Upper lobe of left lung (tissue), 6 donors: ENCODE measurements at regions not wholly inside any gene's neighbourhood (a gene's known extent, or its start where the extent isn't known, plus 50 kb on each side); places are given as distances from the start of the nearest gene placed in this dataset.

Source experiments
- ATAC-seq, 2 donors: fragments of 200-7000 bp; cut with Tn5 transposase; one replicate each; pipeline ENCODE4 v1.9.1; 2022; ENCODE audit warnings: mild to moderate bottlenecking in 2 of 2, moderate library complexity in 2 of 2; ENCODE audit not compliant: low FRiP score in 2 of 2
- DNase-seq, 2 donors: peaks; one replicate each; pipeline ENCODE4 v3.0.0-alpha.2; 2019 to 2020
- H3K27ac ChIP-seq, 4 donors: fragments of 200-600 bp; sonication (generic); one replicate each; pipeline ENCODE4 v1.5.1; 2016 to 2019
- H3K27me3 ChIP-seq, 4 donors: fragments of 200-600 bp; sonication (generic); one replicate each; pipeline ENCODE4 v1.5.1; 2017 to 2019
- H3K36me3 ChIP-seq, 4 donors: fragments of 200-600 bp; sonication (generic); one replicate each; pipeline ENCODE4 v1.5.1; 2016 to 2019
- H3K4me1 ChIP-seq, 4 donors: fragments of 200-600 bp; sonication (generic); one replicate each; pipeline ENCODE4 v1.5.1; 2018 to 2019
- H3K4me3 ChIP-seq, 4 donors: fragments of 200-600 bp; sonication (generic); one replicate each; pipeline ENCODE4 v1.5.1; 2017 to 2019; ENCODE audit warnings: mild to moderate bottlenecking in 2 of 4, moderate library complexity in 1 of 4
- H3K9me3 ChIP-seq, 4 donors: fragments of 200-600 bp; sonication (generic); one replicate each; pipeline ENCODE4 v1.5.1; 2018 to 2019
- CTCF ChIP-seq, 6 experiments: fragments of 450-650 bp in 4 of 6; fragments of 200-600 bp in 2 of 6; sonication (generic) in 2 of 6; IDR thresholded peaks; one replicate each; pipeline ENCODE4 v1.5.1; 2016 to 2019; ENCODE audit warnings: antibody characterized with exemption in 6 of 6
- EP300 ChIP-seq, 4 donors: sonication (generic); formaldehyde crosslinking; IDR thresholded peaks; one replicate each; pipeline ENCODE4 v1.5.1; 2017; ENCODE audit warnings: antibody characterized with exemption in 4 of 4, control low read depth in 2 of 4
- POLR2A ChIP-seq, 4 donors: fragments of 450-650 bp; IDR thresholded peaks; one replicate each; pipeline ENCODE4 v1.5.1; 2016 to 2017; ENCODE audit warnings: antibody characterized with exemption in 4 of 4, mild to moderate bottlenecking in 2 of 4
- POLR2AphosphoS5 ChIP-seq, 2 donors: sonication (generic); formaldehyde crosslinking; IDR thresholded peaks; one replicate each; pipeline ENCODE4 v1.5.1; 2017; ENCODE audit warnings: antibody characterized with exemption in 2 of 2
- WGBS, 2 donors: methylation state at CpG; one replicate each; pipeline ENCODE4 v1.1.5; 2017 to 2018; 5-methylcytosine and 5-hydroxymethylcytosine counted together
- donor health status: DM: no; HTN: no; CAD: no; lungs with moderate emphysema.
- donor health status: DM: no; HTN: yes; CAD: no; lungs with severe emphysema.

GRCh38 chr2:76472946-76473345 lies 762.2 kb upstream of the GCFC2 start:
- 83 to 88% methylated on average over 4 of the region's 4 CpGs for WGBS, 2 donors
- no peaks in the 10 kb centered on the region for H3K9me3 ChIP-seq
- H3K36me3 ChIP-seq: no peaks in the 10 kb centered on the region
- H3K27ac ChIP-seq: no peak overlapping the region
- DNase-seq (no peak), ATAC-seq (no peak)
- no peak overlapping the region for H3K4me3 ChIP-seq
- TF ChIP-seq CTCF (IDR thresholded peaks at IDR 0.05): no peak
- no peak for TF ChIP-seq EP300 (IDR thresholded peaks at IDR 0.05)
- no peak for TF ChIP-seq POLR2A (IDR thresholded peaks at IDR 0.05)
- TF ChIP-seq POLR2AphosphoS5 (IDR thresholded peaks at IDR 0.05): no peak
- no peaks in the 10 kb centered on the region for H3K4me1 ChIP-seq
- H3K27me3 ChIP-seq: no peaks in the 10 kb centered on the region

GRCh38 chr2:76469066-76469465 lies 758.4 kb upstream of the GCFC2 start:
- no peak overlapping the region for H3K4me3 ChIP-seq
- whole genome bisulfite sequencing, 2 donors: 49 to 60% methylated on average over 4 of the region's 4 CpGs
- no peak for DNase-seq
- H3K27ac ChIP-seq: no peak overlapping the region
- no peaks in the 10 kb centered on the region for H3K4me1 ChIP-seq
- no peak for ATAC-seq
- H3K27me3 ChIP-seq: no peaks in the 10 kb centered on the region
- TF ChIP-seq CTCF (IDR thresholded peaks at IDR 0.05) (no peak), POLR2A (IDR thresholded peaks at IDR 0.05) (no peak), EP300 (IDR thresholded peaks at IDR 0.05) (no peak), POLR2AphosphoS5 (IDR thresholded peaks at IDR 0.05) (no peak)
- no peaks in the 10 kb centered on the region for H3K36me3 ChIP-seq
- no peaks in the 10 kb centered on the region for H3K9me3 ChIP-seq

GRCh38 chr2:76467326-76467725 lies 756.6 kb upstream of the GCFC2 start:
- WGBS, 2 donors: 76 to 93% methylated on average over 2 of the region's 2 CpGs
- Histone ChIP-seq H3K27me3 (no peaks in the 10 kb centered on the region), H3K4me1 (no peaks in the 10 kb centered on the region), H3K4me3 (no peak overlapping the region), H3K27ac (no peak overlapping the region), H3K36me3 (no peaks in the 10 kb centered on the region), H3K9me3 (no peaks in the 10 kb centered on the region)
- ATAC-seq (no peak), DNase-seq (no peak)
- TF ChIP-seq POLR2AphosphoS5 (IDR thresholded peaks at IDR 0.05) (no peak), CTCF (IDR thresholded peaks at IDR 0.05) (no peak), POLR2A (IDR thresholded peaks at IDR 0.05) (no peak), EP300 (IDR thresholded peaks at IDR 0.05) (no peak)

- no peak for DNase-seq
- 66 to 71% methylated on average over 2 of the region's 2 CpGs for WGBS, 2 donors
Observed at GRCh38 chr2:76464310-76464709, 753.6 kb upstream of the GCFC2 start.

More at GRCh38 chr2:76464310-76464709, 753.6 kb upstream of the GCFC2 start:
- no peaks in the 10 kb centered on the region for H3K27me3 ChIP-seq
- no peak overlapping the region for H3K27ac ChIP-seq
- H3K4me1 ChIP-seq: no peaks in the 10 kb centered on the region
- H3K36me3 ChIP-seq: no peaks in the 10 kb centered on the region
- no peak for TF ChIP-seq EP300 (IDR thresholded peaks at IDR 0.05)
- TF ChIP-seq CTCF (IDR thresholded peaks at IDR 0.05): no peak
- no peak for TF ChIP-seq POLR2AphosphoS5 (IDR thresholded peaks at IDR 0.05)
- TF ChIP-seq POLR2A (IDR thresholded peaks at IDR 0.05): no peak
- ATAC-seq: no peak
- H3K9me3 ChIP-seq: no peaks in the 10 kb centered on the region
- no peak overlapping the region for H3K4me3 ChIP-seq
